H1 (cell line): ENCODE measurements at regions not wholly inside any gene's neighbourhood (a gene's known extent, or its start where the extent isn't known, plus 50 kb on each side); places are given as distances from the start of the nearest gene placed in this dataset.

ENCODE experiments used
- BRCA1 ChIP-seq: IDR thresholded peaks from 2 replicates; pipeline ENCODE4 v1.6.1; 2012; ENCODE audit warnings: low read depth, low read length, improper control_type of control experiment
- GABPA ChIP-seq: IDR thresholded peaks from 2 replicates; pipeline ENCODE4 v1.6.1; 2011; ENCODE audit warnings: mild to moderate bottlenecking, low read length, moderate library complexity, borderline replicate concordance; ENCODE audit not compliant: insufficient read depth
- HDAC6 ChIP-seq: IDR thresholded peaks from one replicate; pipeline ENCODE4 v1.7.1; 2012; ENCODE audit warnings: low read depth, mild to moderate bottlenecking, inconsistent platforms, low read length, moderate library complexity
- KDM4A ChIP-seq: IDR thresholded peaks from one replicate; pipeline ENCODE4 v1.7.1; 2012; ENCODE audit warnings: low read depth, mild to moderate bottlenecking, moderate library complexity, low read length, inconsistent platforms; ENCODE audit not compliant: severe bottlenecking
- KDM5A ChIP-seq: fragments of 200-600 bp; IDR thresholded peaks from 2 replicates; pipeline ENCODE4 v1.7.1; 2012; ENCODE audit warnings: mild to moderate bottlenecking, low read length, inconsistent platforms, mixed read lengths
- PHF8 ChIP-seq: fragments of 200-600 bp; sonication (generic); conservative IDR thresholded peaks from 2 replicates; pipeline ENCODE4 v1.7.1; 2012; ENCODE audit warnings: low read depth, mild to moderate bottlenecking, inconsistent platforms, low read length, moderate library complexity
- POLR2A ChIP-seq, 2 experiments: IDR thresholded peaks; 1 replicate in 1 of 2; 2 replicates in 1 of 2; pipeline ENCODE4 v1.6.1; 2011; ENCODE audit warnings: low read depth in 2 of 2, low read length in 2 of 2, mild to moderate bottlenecking in 2 of 2; ENCODE audit errors: control extremely low read depth in 1 of 2
- SAP30 ChIP-seq: fragments of 300-600 bp; sonication (generic); IDR thresholded peaks from 2 replicates; pipeline ENCODE4 v1.7.1; 2012; ENCODE audit warnings: low read length, moderate library complexity, mild to moderate bottlenecking, inconsistent platforms; ENCODE audit not compliant: insufficient read depth, insufficient replicate concordance
- TBP ChIP-seq: IDR thresholded peaks from 2 replicates; pipeline ENCODE4 v1.6.1; 2011; ENCODE audit warnings: low read depth, low read length, improper control_type of control experiment
- TCF12 ChIP-seq: IDR thresholded peaks from 2 replicates; pipeline ENCODE4 v1.6.1; 2011; ENCODE audit warnings: low read depth, mild to moderate bottlenecking, low read length
- TF ChIP-seq, protein P1 (sequence below): fragments of 300-600 bp; sonication (generic); IDR thresholded peaks from 2 replicates; pipeline ENCODE4 v1.7.1; 2012; ENCODE audit warnings: low read length, moderate library complexity, mild to moderate bottlenecking, inconsistent platforms; ENCODE audit not compliant: insufficient replicate concordance
- TF ChIP-seq, protein P2 (sequence below): IDR thresholded peaks from 2 replicates; pipeline ENCODE4 v1.6.1; 2012; ENCODE audit warnings: inconsistent platforms

DNA sequence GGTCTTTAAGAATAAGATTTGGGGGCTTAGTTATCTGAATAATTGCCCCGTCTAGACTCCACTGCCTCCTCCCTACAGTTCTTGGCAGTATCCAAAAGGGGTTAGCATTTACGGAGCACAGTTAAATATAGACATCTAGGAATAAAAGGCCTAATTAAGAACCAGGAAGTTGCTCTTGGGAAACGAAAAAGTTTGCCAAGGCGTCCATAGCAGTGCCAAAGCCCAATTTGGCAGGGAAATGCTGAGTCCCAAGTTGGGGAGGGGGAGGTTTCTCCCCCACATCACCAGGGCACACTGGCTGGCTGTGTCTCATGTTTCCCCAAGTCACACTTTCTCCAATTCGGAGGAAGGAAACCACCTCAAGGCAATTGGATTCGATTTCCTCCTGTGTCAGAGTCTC lies 338.7 kb downstream of the FBXW7 start (continued):
- TF ChIP-seq, protein P1, sequence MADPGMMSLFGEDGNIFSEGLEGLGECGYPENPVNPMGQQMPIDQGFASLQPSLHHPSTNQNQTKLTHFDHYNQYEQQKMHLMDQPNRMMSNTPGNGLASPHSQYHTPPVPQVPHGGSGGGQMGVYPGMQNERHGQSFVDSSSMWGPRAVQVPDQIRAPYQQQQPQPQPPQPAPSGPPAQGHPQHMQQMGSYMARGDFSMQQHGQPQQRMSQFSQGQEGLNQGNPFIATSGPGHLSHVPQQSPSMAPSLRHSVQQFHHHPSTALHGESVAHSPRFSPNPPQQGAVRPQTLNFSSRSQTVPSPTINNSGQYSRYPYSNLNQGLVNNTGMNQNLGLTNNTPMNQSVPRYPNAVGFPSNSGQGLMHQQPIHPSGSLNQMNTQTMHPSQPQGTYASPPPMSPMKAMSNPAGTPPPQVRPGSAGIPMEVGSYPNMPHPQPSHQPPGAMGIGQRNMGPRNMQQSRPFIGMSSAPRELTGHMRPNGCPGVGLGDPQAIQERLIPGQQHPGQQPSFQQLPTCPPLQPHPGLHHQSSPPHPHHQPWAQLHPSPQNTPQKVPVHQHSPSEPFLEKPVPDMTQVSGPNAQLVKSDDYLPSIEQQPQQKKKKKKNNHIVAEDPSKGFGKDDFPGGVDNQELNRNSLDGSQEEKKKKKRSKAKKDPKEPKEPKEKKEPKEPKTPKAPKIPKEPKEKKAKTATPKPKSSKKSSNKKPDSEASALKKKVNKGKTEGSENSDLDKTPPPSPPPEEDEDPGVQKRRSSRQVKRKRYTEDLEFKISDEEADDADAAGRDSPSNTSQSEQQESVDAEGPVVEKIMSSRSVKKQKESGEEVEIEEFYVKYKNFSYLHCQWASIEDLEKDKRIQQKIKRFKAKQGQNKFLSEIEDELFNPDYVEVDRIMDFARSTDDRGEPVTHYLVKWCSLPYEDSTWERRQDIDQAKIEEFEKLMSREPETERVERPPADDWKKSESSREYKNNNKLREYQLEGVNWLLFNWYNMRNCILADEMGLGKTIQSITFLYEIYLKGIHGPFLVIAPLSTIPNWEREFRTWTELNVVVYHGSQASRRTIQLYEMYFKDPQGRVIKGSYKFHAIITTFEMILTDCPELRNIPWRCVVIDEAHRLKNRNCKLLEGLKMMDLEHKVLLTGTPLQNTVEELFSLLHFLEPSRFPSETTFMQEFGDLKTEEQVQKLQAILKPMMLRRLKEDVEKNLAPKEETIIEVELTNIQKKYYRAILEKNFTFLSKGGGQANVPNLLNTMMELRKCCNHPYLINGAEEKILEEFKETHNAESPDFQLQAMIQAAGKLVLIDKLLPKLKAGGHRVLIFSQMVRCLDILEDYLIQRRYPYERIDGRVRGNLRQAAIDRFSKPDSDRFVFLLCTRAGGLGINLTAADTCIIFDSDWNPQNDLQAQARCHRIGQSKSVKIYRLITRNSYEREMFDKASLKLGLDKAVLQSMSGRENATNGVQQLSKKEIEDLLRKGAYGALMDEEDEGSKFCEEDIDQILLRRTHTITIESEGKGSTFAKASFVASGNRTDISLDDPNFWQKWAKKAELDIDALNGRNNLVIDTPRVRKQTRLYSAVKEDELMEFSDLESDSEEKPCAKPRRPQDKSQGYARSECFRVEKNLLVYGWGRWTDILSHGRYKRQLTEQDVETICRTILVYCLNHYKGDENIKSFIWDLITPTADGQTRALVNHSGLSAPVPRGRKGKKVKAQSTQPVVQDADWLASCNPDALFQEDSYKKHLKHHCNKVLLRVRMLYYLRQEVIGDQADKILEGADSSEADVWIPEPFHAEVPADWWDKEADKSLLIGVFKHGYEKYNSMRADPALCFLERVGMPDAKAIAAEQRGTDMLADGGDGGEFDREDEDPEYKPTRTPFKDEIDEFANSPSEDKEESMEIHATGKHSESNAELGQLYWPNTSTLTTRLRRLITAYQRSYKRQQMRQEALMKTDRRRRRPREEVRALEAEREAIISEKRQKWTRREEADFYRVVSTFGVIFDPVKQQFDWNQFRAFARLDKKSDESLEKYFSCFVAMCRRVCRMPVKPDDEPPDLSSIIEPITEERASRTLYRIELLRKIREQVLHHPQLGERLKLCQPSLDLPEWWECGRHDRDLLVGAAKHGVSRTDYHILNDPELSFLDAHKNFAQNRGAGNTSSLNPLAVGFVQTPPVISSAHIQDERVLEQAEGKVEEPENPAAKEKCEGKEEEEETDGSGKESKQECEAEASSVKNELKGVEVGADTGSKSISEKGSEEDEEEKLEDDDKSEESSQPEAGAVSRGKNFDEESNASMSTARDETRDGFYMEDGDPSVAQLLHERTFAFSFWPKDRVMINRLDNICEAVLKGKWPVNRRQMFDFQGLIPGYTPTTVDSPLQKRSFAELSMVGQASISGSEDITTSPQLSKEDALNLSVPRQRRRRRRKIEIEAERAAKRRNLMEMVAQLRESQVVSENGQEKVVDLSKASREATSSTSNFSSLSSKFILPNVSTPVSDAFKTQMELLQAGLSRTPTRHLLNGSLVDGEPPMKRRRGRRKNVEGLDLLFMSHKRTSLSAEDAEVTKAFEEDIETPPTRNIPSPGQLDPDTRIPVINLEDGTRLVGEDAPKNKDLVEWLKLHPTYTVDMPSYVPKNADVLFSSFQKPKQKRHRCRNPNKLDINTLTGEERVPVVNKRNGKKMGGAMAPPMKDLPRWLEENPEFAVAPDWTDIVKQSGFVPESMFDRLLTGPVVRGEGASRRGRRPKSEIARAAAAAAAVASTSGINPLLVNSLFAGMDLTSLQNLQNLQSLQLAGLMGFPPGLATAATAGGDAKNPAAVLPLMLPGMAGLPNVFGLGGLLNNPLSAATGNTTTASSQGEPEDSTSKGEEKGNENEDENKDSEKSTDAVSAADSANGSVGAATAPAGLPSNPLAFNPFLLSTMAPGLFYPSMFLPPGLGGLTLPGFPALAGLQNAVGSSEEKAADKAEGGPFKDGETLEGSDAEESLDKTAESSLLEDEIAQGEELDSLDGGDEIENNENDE: no peak
- no peak for TF ChIP-seq KDM5A
- no peak for TF ChIP-seq TBP
- no peak for TF ChIP-seq GABPA
- no peak for TF ChIP-seq PHF8
- TF ChIP-seq SAP30: no peak
- TF ChIP-seq BRCA1: no peak
- TF ChIP-seq, protein P2, sequence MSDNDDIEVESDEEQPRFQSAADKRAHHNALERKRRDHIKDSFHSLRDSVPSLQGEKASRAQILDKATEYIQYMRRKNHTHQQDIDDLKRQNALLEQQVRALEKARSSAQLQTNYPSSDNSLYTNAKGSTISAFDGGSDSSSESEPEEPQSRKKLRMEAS: no peak
- no peak for TF ChIP-seq POLR2A (IDR thresholded peaks at IDR 0.05; ENCODE audit: control extremely low read depth in 1 of 2, low read depth in 2 of 2, low read length in 2 of 2)
- TF ChIP-seq TCF12: no peak
- TF ChIP-seq KDM4A: no peak
- no peak for TF ChIP-seq HDAC6
- TF ChIP-seq, all 59 proteins: peak for 0
